WTC11 (cell line): ENCODE measurements at regions not wholly inside any gene's neighbourhood (a gene's known extent, or its start where the extent isn't known, plus 50 kb on each side); places are given as distances from the start of the nearest gene placed in this dataset.

Source experiments
- ATF1 ChIP-seq: sonication (generic); formaldehyde crosslinking; IDR thresholded peaks from 2 replicates; pipeline ENCODE4 v1.8.1; 2023; ENCODE audit warnings: mild to moderate bottlenecking, moderate library complexity, missing genetic modification reagents
- NR2C2 ChIP-seq: sonication (generic); formaldehyde crosslinking; IDR thresholded peaks from 2 replicates; pipeline ENCODE4 v1.8.0; 2022; ENCODE audit warnings: mild to moderate bottlenecking, missing genetic modification reagents
- SMAD4 ChIP-seq: sonication (generic); formaldehyde crosslinking; IDR thresholded peaks from 2 replicates; pipeline ENCODE4 v1.8.0; 2022; ENCODE audit warnings: mild to moderate bottlenecking, missing genetic modification reagents
- SP1 ChIP-seq: sonication (generic); formaldehyde crosslinking; conservative IDR thresholded peaks from 2 replicates; pipeline ENCODE4 v1.8.1; 2022; ENCODE audit warnings: missing genetic modification reagents
- TF ChIP-seq, protein P1 (sequence below): fragments of 200-600 bp; IDR thresholded peaks from 2 replicates; pipeline ENCODE4 v1.8.0; 2022; ENCODE audit warnings: antibody characterized with exemption
- TF ChIP-seq, protein P2 (sequence below): sonication (generic); formaldehyde crosslinking; IDR thresholded peaks from 2 replicates; pipeline ENCODE4 v1.8.1; 2023; ENCODE audit warnings: mild to moderate bottlenecking, missing genetic modification reagents

GRCh38 chr14:61190341-61190740 is 90.8 kb downstream of the TMEM30B start:
- no peak for TF ChIP-seq SMAD4
- TF ChIP-seq NR2C2 (CRISPR knock-in tag), result no peak
- TF ChIP-seq ATF1, result no peak
- TF ChIP-seq, protein P1, sequence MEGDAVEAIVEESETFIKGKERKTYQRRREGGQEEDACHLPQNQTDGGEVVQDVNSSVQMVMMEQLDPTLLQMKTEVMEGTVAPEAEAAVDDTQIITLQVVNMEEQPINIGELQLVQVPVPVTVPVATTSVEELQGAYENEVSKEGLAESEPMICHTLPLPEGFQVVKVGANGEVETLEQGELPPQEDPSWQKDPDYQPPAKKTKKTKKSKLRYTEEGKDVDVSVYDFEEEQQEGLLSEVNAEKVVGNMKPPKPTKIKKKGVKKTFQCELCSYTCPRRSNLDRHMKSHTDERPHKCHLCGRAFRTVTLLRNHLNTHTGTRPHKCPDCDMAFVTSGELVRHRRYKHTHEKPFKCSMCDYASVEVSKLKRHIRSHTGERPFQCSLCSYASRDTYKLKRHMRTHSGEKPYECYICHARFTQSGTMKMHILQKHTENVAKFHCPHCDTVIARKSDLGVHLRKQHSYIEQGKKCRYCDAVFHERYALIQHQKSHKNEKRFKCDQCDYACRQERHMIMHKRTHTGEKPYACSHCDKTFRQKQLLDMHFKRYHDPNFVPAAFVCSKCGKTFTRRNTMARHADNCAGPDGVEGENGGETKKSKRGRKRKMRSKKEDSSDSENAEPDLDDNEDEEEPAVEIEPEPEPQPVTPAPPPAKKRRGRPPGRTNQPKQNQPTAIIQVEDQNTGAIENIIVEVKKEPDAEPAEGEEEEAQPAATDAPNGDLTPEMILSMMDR, result no peak
- TF ChIP-seq, protein P2, sequence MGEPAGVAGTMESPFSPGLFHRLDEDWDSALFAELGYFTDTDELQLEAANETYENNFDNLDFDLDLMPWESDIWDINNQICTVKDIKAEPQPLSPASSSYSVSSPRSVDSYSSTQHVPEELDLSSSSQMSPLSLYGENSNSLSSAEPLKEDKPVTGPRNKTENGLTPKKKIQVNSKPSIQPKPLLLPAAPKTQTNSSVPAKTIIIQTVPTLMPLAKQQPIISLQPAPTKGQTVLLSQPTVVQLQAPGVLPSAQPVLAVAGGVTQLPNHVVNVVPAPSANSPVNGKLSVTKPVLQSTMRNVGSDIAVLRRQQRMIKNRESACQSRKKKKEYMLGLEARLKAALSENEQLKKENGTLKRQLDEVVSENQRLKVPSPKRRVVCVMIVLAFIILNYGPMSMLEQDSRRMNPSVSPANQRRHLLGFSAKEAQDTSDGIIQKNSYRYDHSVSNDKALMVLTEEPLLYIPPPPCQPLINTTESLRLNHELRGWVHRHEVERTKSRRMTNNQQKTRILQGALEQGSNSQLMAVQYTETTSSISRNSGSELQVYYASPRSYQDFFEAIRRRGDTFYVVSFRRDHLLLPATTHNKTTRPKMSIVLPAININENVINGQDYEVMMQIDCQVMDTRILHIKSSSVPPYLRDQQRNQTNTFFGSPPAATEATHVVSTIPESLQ (CRISPR knock-in tag), result no peak
- TF ChIP-seq SP1 (CRISPR knock-in tag), result no peak
